ENCODE measurements at regions not wholly inside any gene's neighbourhood (a gene's known extent, or its start where the extent isn't known, plus 50 kb on each side); places are given as distances from the start of the nearest gene placed in this dataset.

DNA sequence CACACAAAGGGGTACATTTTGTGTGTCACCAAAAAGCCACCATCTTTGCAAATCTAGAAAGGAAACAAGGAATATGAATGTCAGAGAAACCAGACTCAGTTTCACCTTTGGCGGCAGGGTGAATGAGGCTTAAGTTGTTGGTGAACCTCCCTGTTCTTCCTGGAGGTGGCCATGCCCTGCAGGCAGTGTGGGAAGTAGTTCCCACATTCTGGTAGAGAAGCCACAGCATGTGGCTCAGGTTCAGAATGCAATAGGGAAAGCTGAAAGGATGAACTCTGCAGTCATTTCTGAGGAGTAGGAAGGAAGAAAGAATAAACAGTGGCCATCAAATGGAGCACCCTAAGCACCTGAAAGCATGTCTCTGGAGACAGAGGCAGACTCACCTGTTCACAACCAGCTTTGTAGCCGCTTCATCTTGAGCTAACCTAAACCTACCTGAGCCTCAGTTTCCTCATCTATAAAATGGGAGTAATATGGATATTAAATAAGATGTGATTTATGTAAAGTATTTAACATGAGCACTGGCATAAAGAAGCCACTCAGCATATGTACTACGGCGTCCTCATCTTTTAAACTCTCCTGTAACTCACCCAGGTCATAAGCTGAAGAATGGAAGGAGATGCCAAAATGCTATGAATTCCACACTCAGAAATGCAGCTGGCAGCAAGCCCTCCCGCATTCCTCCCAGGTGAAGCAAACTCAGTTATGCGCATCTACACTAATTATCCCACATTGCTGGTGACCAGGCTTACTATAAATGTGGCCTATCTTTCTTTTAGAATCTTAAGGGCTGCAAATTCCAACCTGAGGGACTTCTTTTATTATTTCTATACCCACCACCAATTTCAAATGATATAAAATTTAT lies 86.0 kb downstream of the ZNF608 start:
- Histone ChIP-seq H3K9ac (ENCODE audit: insufficient read depth, low read length, poor library complexity, severe bottlenecking) (no peak overlapping the region), H3K27me3 (ENCODE audit: control insufficient read depth in 2 of 2, insufficient read depth in 2 of 2, low read length in 2 of 2) (peaks cover 39 to 46% of the 10 kb centered on the region in 2 donors), H3K4me2 (replicated peaks; ENCODE audit: extremely low read depth, low read length, poor library complexity, severe bottlenecking) (no peak overlapping the region), H3K4me3 (replicated peaks in 1 of 3; ENCODE audit: low read depth in 2 of 3, low read length in 3 of 3) (no peak overlapping the region), H3K79me2 (ENCODE audit: insufficient read depth, low read length) (no peaks in the 10 kb centered on the region), H3K4me1 (ENCODE audit: control insufficient read depth in 1 of 2, insufficient read depth in 2 of 2, low read length in 2 of 2) (peaks cover 19 to 20% of the 10 kb centered on the region in 2 donors), H4K20me1 (ENCODE audit: insufficient read depth, low read length) (no peaks in the 10 kb centered on the region), H3K36me3 (replicated peaks in 1 of 2; ENCODE audit: control insufficient read depth in 1 of 2, insufficient read depth in 2 of 2, low read length in 2 of 2) (no peaks in the 10 kb centered on the region), H3K27ac (ENCODE audit: low read depth in 1 of 2, low read length in 2 of 2) (no peak overlapping the region), H2AFZ (ENCODE audit: insufficient read depth, low read depth, low read length, poor library complexity, severe bottlenecking) (no peak overlapping the region), H3K9me3 (replicated peaks in 1 of 2; ENCODE audit: control insufficient read depth in 1 of 2, insufficient read depth in 1 of 2, low read length in 2 of 2) (no peaks in the 10 kb centered on the region)
- DNase-seq = no peak
- no peak overlapping the region for H3K27ac Mint-ChIP-seq
- H3K27me3 Mint-ChIP-seq (ENCODE audit: low read depth in 3 of 3) = peaks cover 17 to 35% (median 29%) of the 10 kb centered on the region in 3 donors
- 97% methylated on average over 5 of the region's 6 CpGs for WGBS (ENCODE audit: insufficient coverage)
- peaks cover 0 to 3% of the 10 kb centered on the region in 2 donors for H3K36me3 Mint-ChIP-seq
- H3K4me1 Mint-ChIP-seq = peaks cover 18% of the 10 kb centered on the region
- H3K9me3 Mint-ChIP-seq = peaks cover 0 to 4% (median 0%) of the 10 kb centered on the region in 7 donors
- intact Hi-C loops (cut with micrococcal nuclease) = no loop called here
- H3K4me3 Mint-ChIP-seq = peak overlapping the region in 1 of 2 donors; percentile 68
- TF ChIP-seq, protein P1, sequence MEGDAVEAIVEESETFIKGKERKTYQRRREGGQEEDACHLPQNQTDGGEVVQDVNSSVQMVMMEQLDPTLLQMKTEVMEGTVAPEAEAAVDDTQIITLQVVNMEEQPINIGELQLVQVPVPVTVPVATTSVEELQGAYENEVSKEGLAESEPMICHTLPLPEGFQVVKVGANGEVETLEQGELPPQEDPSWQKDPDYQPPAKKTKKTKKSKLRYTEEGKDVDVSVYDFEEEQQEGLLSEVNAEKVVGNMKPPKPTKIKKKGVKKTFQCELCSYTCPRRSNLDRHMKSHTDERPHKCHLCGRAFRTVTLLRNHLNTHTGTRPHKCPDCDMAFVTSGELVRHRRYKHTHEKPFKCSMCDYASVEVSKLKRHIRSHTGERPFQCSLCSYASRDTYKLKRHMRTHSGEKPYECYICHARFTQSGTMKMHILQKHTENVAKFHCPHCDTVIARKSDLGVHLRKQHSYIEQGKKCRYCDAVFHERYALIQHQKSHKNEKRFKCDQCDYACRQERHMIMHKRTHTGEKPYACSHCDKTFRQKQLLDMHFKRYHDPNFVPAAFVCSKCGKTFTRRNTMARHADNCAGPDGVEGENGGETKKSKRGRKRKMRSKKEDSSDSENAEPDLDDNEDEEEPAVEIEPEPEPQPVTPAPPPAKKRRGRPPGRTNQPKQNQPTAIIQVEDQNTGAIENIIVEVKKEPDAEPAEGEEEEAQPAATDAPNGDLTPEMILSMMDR (IDR thresholded peaks at IDR 0.05) = no peak

DNA sequence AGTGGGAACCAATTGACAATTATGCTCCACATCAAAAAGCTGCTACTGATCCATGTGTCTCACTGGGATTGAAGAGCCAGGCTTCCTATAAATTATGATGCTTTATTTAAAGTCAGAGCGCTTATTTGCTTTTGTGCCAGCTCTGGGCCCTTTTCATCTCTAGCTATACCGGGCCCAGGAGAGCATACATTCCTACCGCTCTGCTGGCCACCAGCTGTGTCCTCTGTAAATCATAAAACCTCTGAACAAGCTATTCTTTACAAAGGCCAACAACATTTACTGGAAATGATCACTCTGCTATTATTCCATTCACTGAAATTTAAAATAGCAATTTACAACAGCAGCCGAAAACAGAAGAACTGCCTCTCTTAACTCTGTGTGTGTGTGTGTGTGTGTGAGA lies 86.6 kb downstream of the ZNF608 start:
- no peak overlapping the region for H3K9ac ChIP-seq (ENCODE audit: insufficient read depth, low read length, poor library complexity, severe bottlenecking)
- no peak for DNase-seq
- H3K9me3 ChIP-seq (replicated peaks in 1 of 2; ENCODE audit: control insufficient read depth in 1 of 2, insufficient read depth in 1 of 2, low read length in 2 of 2) = no peaks in the 10 kb centered on the region
- no peak overlapping the region for H3K4me3 ChIP-seq (replicated peaks in 1 of 3; ENCODE audit: low read depth in 2 of 3, low read length in 3 of 3)
- H3K4me3 Mint-ChIP-seq = peak overlapping the region in 1 of 2 donors; percentile 68
- H3K4me1 ChIP-seq (ENCODE audit: control insufficient read depth in 1 of 2, insufficient read depth in 2 of 2, low read length in 2 of 2) = peaks cover 19 to 20% of the 10 kb centered on the region in 2 donors
- H4K20me1 ChIP-seq (ENCODE audit: insufficient read depth, low read length) = no peaks in the 10 kb centered on the region
- H3K27me3 ChIP-seq (ENCODE audit: control insufficient read depth in 2 of 2, insufficient read depth in 2 of 2, low read length in 2 of 2) = peaks cover 45 to 53% of the 10 kb centered on the region in 2 donors
- H3K27ac Mint-ChIP-seq = no peak overlapping the region
- TF ChIP-seq, protein P1 (IDR thresholded peaks at IDR 0.05) = no peak
- no peak overlapping the region for H3K27ac ChIP-seq (ENCODE audit: low read depth in 1 of 2, low read length in 2 of 2)
- peaks cover 17 to 35% (median 26%) of the 10 kb centered on the region in 3 donors for H3K27me3 Mint-ChIP-seq (ENCODE audit: low read depth in 3 of 3)
- H3K79me2 ChIP-seq (ENCODE audit: insufficient read depth, low read length) = no peaks in the 10 kb centered on the region
- H3K36me3 Mint-ChIP-seq = peaks cover 0 to 3% of the 10 kb centered on the region in 2 donors
- intact Hi-C loops (cut with micrococcal nuclease) = no loop called here
- no peaks in the 10 kb centered on the region for H3K36me3 ChIP-seq (replicated peaks in 1 of 2; ENCODE audit: control insufficient read depth in 1 of 2, insufficient read depth in 2 of 2, low read length in 2 of 2)
- peaks cover 18% of the 10 kb centered on the region for H3K4me1 Mint-ChIP-seq
- peak overlapping the region; percentile 22 for H3K4me2 ChIP-seq (replicated peaks; ENCODE audit: extremely low read depth, low read length, poor library complexity, severe bottlenecking)
- WGBS (ENCODE audit: insufficient coverage) = 92% methylated on average over 2 of the region's 4 CpGs
- H3K9me3 Mint-ChIP-seq = peaks cover 0 to 4% (median 0%) of the 10 kb centered on the region in 7 donors
- no peak overlapping the region for H2AFZ ChIP-seq (ENCODE audit: insufficient read depth, low read depth, low read length, poor library complexity, severe bottlenecking)

All from CD14-positive monocyte (primary cell).